ENCODE measurements at regions not wholly inside any gene's neighbourhood (a gene's known extent, or its start where the extent isn't known, plus 50 kb on each side); places are given as distances from the start of the nearest gene placed in this dataset.
A peak's percentile ranks its signal among the peaks of the same experiment; 100 is the strongest.

- no peak for DNase-seq
Measured at GRCh38 chr5:30932273-30933017, 261.0 kb upstream of the CDH6 start.

GRCh38 chr5:30930736-30931135, 262.8 kb upstream of the CDH6 start:
- peak; percentile 18 for DNase-seq

GRCh38 chr5:30928956-30929355, 264.5 kb upstream of the CDH6 start:
- no peak for DNase-seq

GRCh38 chr5:30926218-30926617, 267.3 kb upstream of the CDH6 start:
- no peak for DNase-seq

- no peak for DNase-seq
Measured at GRCh38 chr5:30921388-30921787, 272.1 kb upstream of the CDH6 start.

GRCh38 chr5:30918171-30918570, 275.3 kb upstream of the CDH6 start:
- DNase-seq: peak; percentile 8

GRCh38 chr5:30908356-30908755, 285.1 kb upstream of the CDH6 start:
- DNase-seq: no peak

GRCh38 chr5:30900367-30900766, 293.1 kb upstream of the CDH6 start:
- no peak for DNase-seq

- no peak for DNase-seq
Measured at GRCh38 chr5:30894811-30895210, 298.7 kb upstream of the CDH6 start.

- no peak for DNase-seq
Measured at GRCh38 chr5:30891660-30892059, 301.8 kb upstream of the CDH6 start.

GRCh38 chr5:30890377-30890776, 303.1 kb upstream of the CDH6 start:
- no peak for DNase-seq

- no peak for DNase-seq
Measured at GRCh38 chr5:30880514-30880913, 313.0 kb upstream of the CDH6 start.

GRCh38 chr5:30879887-30880286, 313.6 kb upstream of the CDH6 start:
- DNase-seq: no peak

GRCh38 chr5:30878746-30879145, 314.7 kb upstream of the CDH6 start:
- DNase-seq: no peak

- DNase-seq: no peak
Measured at GRCh38 chr5:30878296-30878695, 315.2 kb upstream of the CDH6 start.

- DNase-seq: no peak
Measured at GRCh38 chr5:30874241-30875034, 319.0 kb upstream of the CDH6 start.

- no peak for DNase-seq
Measured at GRCh38 chr5:30871196-30871595, 322.3 kb upstream of the CDH6 start.

GRCh38 chr5:30867711-30868110, 325.8 kb upstream of the CDH6 start:
- no peak for DNase-seq

GRCh38 chr5:30866142-30866541, 327.3 kb upstream of the CDH6 start:
- DNase-seq: no peak

- no peak for DNase-seq
Measured at GRCh38 chr5:30856242-30856641, 337.2 kb upstream of the CDH6 start.

- no peak for DNase-seq
Measured at GRCh38 chr5:30853158-30853557, 340.3 kb upstream of the CDH6 start.

- DNase-seq: no peak
Measured at GRCh38 chr5:30850866-30851265, 342.6 kb upstream of the CDH6 start.

GRCh38 chr5:30849931-30850710, 343.4 kb upstream of the CDH6 start:
- DNase-seq: peak; percentile 35

- no peak for DNase-seq
Measured at GRCh38 chr5:30846171-30846570, 347.3 kb upstream of the CDH6 start.

Data from fibroblast of upper back skin (primary cell).